Neural cell (in vitro differentiated cells): ENCODE measurements at regions not wholly inside any gene's neighbourhood (a gene's known extent, or its start where the extent isn't known, plus 50 kb on each side); places are given as distances from the start of the nearest gene placed in this dataset.

Experiments
- EZH2 ChIP-seq: fragments of 200-600, 300-800 bp; shearing (Covaris generic), sonication (generic); IDR thresholded peaks from 2 replicates; pipeline ENCODE4 v1.6.1; 2014; ENCODE audit warnings: antibody characterized with exemption, low read length, borderline replicate concordance, mild to moderate bottlenecking; ENCODE audit not compliant: insufficient read depth, poor library complexity, severe bottlenecking
- TF ChIP-seq, protein P1 (sequence below): fragments of 450-650 bp; IDR thresholded peaks from 2 replicates; pipeline ENCODE4 v1.5.1; 2014; ENCODE audit warnings: antibody characterized with exemption, mild to moderate bottlenecking, moderate library complexity; ENCODE audit not compliant: poor library complexity, severe bottlenecking

DNA sequence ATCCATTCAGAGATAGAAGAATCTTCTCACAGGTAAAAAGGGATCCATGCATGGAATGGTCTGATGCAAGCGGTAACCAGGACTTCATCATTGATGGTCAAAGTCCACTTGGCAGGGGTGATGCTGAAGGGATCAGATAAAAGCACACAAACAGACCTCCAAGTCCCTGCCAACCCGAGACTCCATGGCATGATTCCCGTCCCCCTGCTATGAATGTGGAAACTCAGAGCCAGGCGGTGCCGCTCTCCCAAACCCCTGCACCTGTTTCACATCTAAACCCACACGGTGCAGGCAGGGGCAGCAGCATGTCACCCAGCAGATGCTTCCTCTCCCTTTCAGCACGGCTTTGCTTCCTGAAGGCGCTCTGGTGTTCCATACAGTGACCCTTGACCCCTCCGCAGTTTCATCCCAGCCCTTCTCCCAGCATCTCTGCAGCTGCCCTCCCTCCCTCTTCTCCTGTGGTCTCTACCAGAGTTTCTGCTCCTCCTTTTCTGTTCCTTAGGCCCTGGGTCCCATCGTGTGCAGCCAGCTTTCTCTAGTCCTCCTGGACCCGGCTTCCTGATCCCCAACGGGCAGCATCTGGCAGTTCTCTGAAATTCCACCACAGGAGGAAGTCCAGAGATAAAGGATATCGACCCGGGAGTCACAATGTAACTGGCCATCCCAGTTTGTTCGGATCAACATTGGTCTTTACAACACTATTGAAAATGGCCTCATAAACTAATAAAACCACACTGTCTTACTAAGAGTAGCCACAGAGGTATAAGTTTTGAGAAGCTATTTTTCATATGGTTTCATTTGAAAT is 235.0 kb downstream of the TTLL2 start:
- no peak for TF ChIP-seq EZH2
- TF ChIP-seq, protein P1, sequence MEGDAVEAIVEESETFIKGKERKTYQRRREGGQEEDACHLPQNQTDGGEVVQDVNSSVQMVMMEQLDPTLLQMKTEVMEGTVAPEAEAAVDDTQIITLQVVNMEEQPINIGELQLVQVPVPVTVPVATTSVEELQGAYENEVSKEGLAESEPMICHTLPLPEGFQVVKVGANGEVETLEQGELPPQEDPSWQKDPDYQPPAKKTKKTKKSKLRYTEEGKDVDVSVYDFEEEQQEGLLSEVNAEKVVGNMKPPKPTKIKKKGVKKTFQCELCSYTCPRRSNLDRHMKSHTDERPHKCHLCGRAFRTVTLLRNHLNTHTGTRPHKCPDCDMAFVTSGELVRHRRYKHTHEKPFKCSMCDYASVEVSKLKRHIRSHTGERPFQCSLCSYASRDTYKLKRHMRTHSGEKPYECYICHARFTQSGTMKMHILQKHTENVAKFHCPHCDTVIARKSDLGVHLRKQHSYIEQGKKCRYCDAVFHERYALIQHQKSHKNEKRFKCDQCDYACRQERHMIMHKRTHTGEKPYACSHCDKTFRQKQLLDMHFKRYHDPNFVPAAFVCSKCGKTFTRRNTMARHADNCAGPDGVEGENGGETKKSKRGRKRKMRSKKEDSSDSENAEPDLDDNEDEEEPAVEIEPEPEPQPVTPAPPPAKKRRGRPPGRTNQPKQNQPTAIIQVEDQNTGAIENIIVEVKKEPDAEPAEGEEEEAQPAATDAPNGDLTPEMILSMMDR, result no peak
